Sigmoid colon (tissue), 6 donors: ENCODE measurements at regions not wholly inside any gene's neighbourhood (a gene's known extent, or its start where the extent isn't known, plus 50 kb on each side); places are given as distances from the start of the nearest gene placed in this dataset.

Experiments used
- DNase-seq: peaks from one replicate; pipeline ENCODE4 v3.0.0-alpha.2; 2019
- H3K27ac ChIP-seq, 4 donors: fragments of 200-600 bp; sonication (generic); one replicate each; pipeline ENCODE4 v1.5.1; 2016 to 2019; ENCODE audit warnings: mild to moderate bottlenecking in 1 of 4
- H3K27me3 ChIP-seq, 3 donors: fragments of 200-600 bp; sonication (generic); one replicate each; pipeline ENCODE4 v1.5.1; 2019; ENCODE audit warnings: mild to moderate bottlenecking in 1 of 3
- H3K36me3 ChIP-seq, 4 donors: fragments of 200-600 bp; sonication (generic); one replicate each; pipeline ENCODE4 v1.5.1; 2016 to 2019
- H3K4me1 ChIP-seq, 4 donors: fragments of 200-600 bp; sonication (generic); one replicate each; pipeline ENCODE4 v1.5.1; 2017 to 2019
- H3K4me3 ChIP-seq, 4 donors: fragments of 200-600 bp; sonication (generic); one replicate each; pipeline ENCODE4 v1.5.1; 2017 to 2019; ENCODE audit warnings: mild to moderate bottlenecking in 2 of 4, moderate library complexity in 1 of 4
- H3K9me3 ChIP-seq, 4 donors: fragments of 200-600 bp in 3 of 4; sonication (generic) in 3 of 4; one replicate each; pipeline versions ENCODE4 v1.5.1 to v1.6.1; 2013 to 2019
- CTCF ChIP-seq, 4 experiments: fragments of 450-650 bp in 3 of 4; fragments of 200-600 bp in 1 of 4; IDR thresholded peaks; one replicate each; pipeline ENCODE4 v1.5.1; 2016 to 2019; ENCODE audit warnings: antibody characterized with exemption in 4 of 4, mild to moderate bottlenecking in 3 of 4, moderate library complexity in 2 of 4
- EP300 ChIP-seq, 4 donors: sonication (generic); formaldehyde crosslinking; IDR thresholded peaks; one replicate each; pipeline ENCODE4 v1.6.1; 2017; ENCODE audit warnings: antibody characterized with exemption in 4 of 4
- POLR2A ChIP-seq, 2 donors: fragments of 450-650 bp; IDR thresholded peaks; one replicate each; pipeline ENCODE4 v1.6.1; 2016; ENCODE audit warnings: antibody characterized with exemption in 2 of 2, mild to moderate bottlenecking in 2 of 2, moderate library complexity in 2 of 2
- POLR2AphosphoS5 ChIP-seq, 4 donors: sonication (generic); formaldehyde crosslinking; IDR thresholded peaks; one replicate each; pipeline ENCODE4 v1.6.1; 2017; ENCODE audit warnings: antibody characterized with exemption in 4 of 4
- WGBS, 2 donors: extraction: QIAGEN DNeasy Blood & Tissue Kit; methylation state at CpG; one replicate each; pipeline ENCODE4 v1.1.7; 2013; 5-methylcytosine and 5-hydroxymethylcytosine counted together
- intact Hi-C: fragments of 100-400 bp; cut with DNase I; formaldehyde crosslinking; loops from one replicate; pipeline ENCODE4 v1.15.1; 2023
- small RNA-seq, 3 donors: library from RNA; depleted of rRNA; stranded (forward); fragments of <200 nt; gene quantifications; one replicate each; pipeline ENCODE3, GENCODE V24; 2016
- donor health status: healthy with polysubstance abuse.
- donor health status: healthy.

DNA sequence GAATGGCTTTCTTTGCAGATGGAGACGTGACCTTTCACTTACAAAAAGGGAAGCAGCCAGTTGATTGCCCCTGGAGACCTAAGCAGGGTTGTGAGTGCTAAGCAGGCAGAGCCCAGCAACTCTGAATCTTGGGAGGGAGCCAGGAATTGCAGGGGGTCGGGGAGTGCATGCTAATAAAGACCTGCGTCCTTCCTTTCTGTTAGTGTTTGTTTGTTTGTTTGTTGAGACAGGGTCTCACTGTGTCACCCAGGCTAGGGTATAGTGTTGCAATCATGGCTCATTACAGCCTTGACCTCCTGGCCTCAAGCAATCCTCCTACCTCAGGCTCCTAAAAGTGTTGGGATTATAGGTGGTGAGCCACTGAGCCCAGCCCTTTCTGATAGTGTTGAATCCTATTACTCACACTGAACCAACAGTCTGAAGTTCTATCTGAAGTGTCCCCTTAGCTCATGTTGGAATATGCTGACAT is 137.4 kb downstream of the CEP135 start:
- TF ChIP-seq CTCF (IDR thresholded peaks at IDR 0.05) (no peak), POLR2AphosphoS5 (IDR thresholded peaks at IDR 0.05) (no peak), EP300 (IDR thresholded peaks at IDR 0.05) (no peak), POLR2A (IDR thresholded peaks at IDR 0.05) (no peak)
- intact Hi-C loops = no loop called here
- Histone ChIP-seq H3K27ac (no peak overlapping the region), H3K4me3 (no peak overlapping the region), H3K27me3 (no peaks in the 10 kb centered on the region), H3K9me3 (no peaks in the 10 kb centered on the region), H3K4me1 (no peaks in the 10 kb centered on the region), H3K36me3 (no peaks in the 10 kb centered on the region)
- DNase-seq = no peak
- 11 to 35% methylated on average over 3 of the region's 3 CpGs for WGBS, 2 donors

DNA sequence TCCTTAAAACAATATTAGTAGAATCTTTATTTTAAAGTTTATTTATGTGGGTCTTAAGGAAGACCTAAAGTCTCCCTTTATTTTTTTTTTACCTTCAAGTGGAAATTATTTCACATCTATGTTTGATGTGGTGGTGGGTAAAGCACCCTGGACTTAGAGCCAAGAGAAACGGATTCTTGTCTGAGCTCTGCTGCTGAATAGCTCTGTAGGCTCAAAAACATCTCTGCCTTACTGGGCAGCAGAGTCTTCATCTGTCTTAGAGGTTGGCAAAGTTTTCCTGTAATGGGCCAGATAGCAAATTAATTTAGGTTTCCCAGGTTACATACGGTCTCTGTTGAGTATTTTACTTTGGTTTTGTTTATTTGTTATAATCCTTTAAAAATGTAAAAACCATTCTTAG is 136.5 kb downstream of the CEP135 start:
- Histone ChIP-seq H3K27ac (no peak overlapping the region), H3K4me1 (no peaks in the 10 kb centered on the region), H3K36me3 (no peaks in the 10 kb centered on the region), H3K27me3 (no peaks in the 10 kb centered on the region), H3K9me3 (no peaks in the 10 kb centered on the region), H3K4me3 (no peak overlapping the region)
- no peak for TF ChIP-seq CTCF (IDR thresholded peaks at IDR 0.05)
- TF ChIP-seq POLR2A (IDR thresholded peaks at IDR 0.05) = no peak
- TF ChIP-seq POLR2AphosphoS5 (IDR thresholded peaks at IDR 0.05) = no peak
- no peak for TF ChIP-seq EP300 (IDR thresholded peaks at IDR 0.05)
- 51 to 64% methylated on average over 2 of the region's 2 CpGs for WGBS, 2 donors
- DNase-seq = no peak
- intact Hi-C loops = no loop called here

DNA sequence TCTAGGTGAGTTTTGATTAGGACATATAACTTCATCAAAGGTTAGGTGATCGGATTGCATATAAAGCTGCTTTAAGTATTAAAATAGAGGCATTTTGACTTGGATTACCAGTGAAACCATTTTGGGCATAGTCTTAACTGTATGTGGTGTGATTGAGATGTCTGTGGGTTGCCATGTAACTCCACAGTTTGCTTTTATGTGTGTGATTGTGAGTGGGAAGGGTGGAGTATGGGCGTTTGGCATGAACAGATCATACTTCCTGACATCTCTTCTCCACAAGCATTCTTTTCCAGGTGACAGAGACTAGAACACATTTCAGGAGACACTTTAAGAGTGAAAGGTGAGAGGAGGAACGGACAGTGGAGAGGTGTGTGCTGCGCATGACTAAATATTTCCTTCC is 136.1 kb downstream of the CEP135 start:
- TF ChIP-seq POLR2AphosphoS5 (IDR thresholded peaks at IDR 0.05) = no peak
- TF ChIP-seq CTCF (IDR thresholded peaks at IDR 0.05) = no peak
- no peak for TF ChIP-seq EP300 (IDR thresholded peaks at IDR 0.05)
- no peak for TF ChIP-seq POLR2A (IDR thresholded peaks at IDR 0.05)
- Histone ChIP-seq H3K4me1 (no peaks in the 10 kb centered on the region), H3K27me3 (no peaks in the 10 kb centered on the region), H3K36me3 (no peaks in the 10 kb centered on the region), H3K27ac (no peak overlapping the region), H3K4me3 (no peak overlapping the region), H3K9me3 (no peaks in the 10 kb centered on the region)
- intact Hi-C loops = no loop called here
- DNase-seq = no peak
- 77 to 79% methylated on average over 4 of the region's 4 CpGs for WGBS, 2 donors

Small RNA genes lying in the stretch of these regions (small RNA-seq; reads per million reads assigned to genes)
- gene RNA5SP161 = 0 reads per million in 3 donors
